OCI-M1 (cell line): ENCODE measurements at regions not wholly inside any gene's neighbourhood (a gene's known extent, or its start where the extent isn't known, plus 50 kb on each side); places are given as distances from the start of the nearest gene placed in this dataset.

ENCODE experiments used
- DNase-seq: peaks from one replicate; lab custom pipeline; 2025; lab: John Stamatoyannopoulos, UW

- DNase-seq, result no peak
Measured at GRCh38 chr2:216914491-216914890, 54.6 kb upstream of the TNP1 start.

DNA sequence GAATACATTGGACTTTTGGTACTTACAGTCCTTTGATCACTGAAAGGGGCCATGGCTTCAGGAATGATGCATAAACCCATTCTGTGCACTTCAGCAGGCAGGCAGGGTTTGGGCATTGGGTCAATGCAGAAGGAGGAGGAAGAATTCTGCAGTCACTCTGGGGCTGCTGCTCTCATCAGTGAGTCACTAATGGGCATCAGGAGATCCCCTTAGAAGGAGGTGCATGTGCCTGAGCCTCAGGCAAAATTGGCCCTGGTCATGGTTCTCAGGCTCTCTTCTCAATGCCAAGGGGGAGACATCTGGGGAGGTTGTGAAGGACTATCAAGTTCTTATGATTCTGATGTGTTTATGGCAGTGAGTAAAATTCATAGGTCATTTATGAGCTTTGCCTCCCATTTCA, 52.0 kb upstream of the TNP1 start:
- no peak for DNase-seq

DNA sequence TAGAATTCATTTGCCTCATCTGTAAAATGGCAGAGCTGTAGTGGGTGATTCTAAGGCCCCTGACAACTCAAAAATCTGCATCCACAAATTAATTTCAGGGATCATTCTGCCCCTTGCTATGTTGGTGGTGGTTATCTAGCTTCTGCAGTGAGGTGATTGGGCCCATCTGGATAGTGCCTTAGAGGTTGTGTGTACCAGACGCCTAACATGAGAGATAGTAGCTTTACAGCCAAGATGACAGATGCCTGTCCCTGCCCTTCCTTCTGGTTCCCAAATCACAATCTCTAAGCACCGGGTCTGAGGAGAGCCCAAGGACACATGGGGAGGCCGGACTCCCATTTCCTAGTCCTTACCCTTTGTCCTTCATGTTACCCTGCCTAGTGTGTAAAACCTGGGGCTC, 51.1 kb upstream of the TNP1 start:
- no peak for DNase-seq

DNA sequence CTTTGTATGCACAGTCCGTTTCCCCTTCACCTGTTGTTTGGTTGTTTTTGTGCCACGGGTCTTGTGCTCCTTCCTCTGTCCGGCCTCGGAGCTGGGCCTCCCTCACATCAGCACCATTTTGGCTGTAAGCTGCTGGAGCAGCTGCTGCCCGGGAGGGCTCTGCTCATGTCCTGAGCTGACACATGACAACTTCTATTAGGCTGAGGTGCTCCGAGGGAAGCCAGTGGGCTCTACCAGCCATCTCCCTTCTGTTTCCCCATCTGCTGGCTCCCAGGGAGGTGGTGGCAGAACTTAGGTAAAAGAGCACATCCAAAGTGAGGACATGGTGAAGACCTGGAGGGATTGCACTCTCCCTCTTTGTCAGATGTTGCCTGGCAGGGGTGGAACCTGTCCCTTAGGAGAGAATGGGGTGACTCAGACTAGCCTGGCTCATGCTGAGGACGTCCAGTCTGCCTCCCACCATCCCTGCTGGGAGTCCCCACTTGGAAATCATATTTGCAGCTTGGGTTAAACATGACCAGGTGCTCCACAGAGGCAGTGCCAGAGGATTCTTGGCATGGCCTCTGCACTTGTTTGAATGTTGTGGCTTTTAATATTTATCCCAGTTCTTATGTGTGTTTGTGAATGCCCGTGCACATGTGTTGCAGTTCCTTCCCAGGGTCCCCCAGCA, 49.8 kb upstream of the TNP1 start:
- DNase-seq, result no peak
